Mesodermal cell (in vitro differentiated cells): ENCODE measurements at regions not wholly inside any gene's neighbourhood (a gene's known extent, or its start where the extent isn't known, plus 50 kb on each side); places are given as distances from the start of the nearest gene placed in this dataset.
"Not testable (repeated sequence)": the region's sequence is repeated elsewhere in the genome, so short reads cannot be mapped to it uniquely, and the experiment has no call there.

Experiments
- H3K27ac ChIP-seq: 2 replicates; pipeline ENCODE4 v1.7.0; 2013; ENCODE audit warnings: mild to moderate bottlenecking, low read depth, low read length, moderate library complexity; ENCODE audit not compliant: severe bottlenecking
- H3K36me3 ChIP-seq: 2 replicates; pipeline ENCODE4 v1.7.1; 2013; ENCODE audit warnings: mild to moderate bottlenecking, low read length, moderate library complexity; ENCODE audit not compliant: control insufficient read depth, insufficient read depth
- H3K4me1 ChIP-seq: one replicate; pipeline ENCODE4 v1.7.1; 2013; ENCODE audit warnings: mild to moderate bottlenecking, low read length; ENCODE audit not compliant: insufficient read depth, control insufficient read depth, poor library complexity, severe bottlenecking
- H3K4me3 ChIP-seq: 2 replicates; pipeline ENCODE4 v1.7.0; 2013; ENCODE audit warnings: low read length, control low read depth, mild to moderate bottlenecking; ENCODE audit not compliant: insufficient read depth, poor library complexity, severe bottlenecking; ENCODE audit errors: extremely low read depth
- H3K9me3 ChIP-seq: 2 replicates; pipeline ENCODE4 v1.7.1; 2013; ENCODE audit warnings: mild to moderate bottlenecking, low read length, moderate library complexity; ENCODE audit not compliant: control insufficient read depth
- WGBS, 2 experiments: methylation state at CpG; one replicate each; pipeline ENCODE4 v1.1.5; 2013; ENCODE audit warnings: missing lambda C conversion rate in 2 of 2; ENCODE audit not compliant: insufficient coverage in 2 of 2; 5-methylcytosine and 5-hydroxymethylcytosine counted together

GRCh38 chr10:117492504-117492903, 50.0 kb upstream of the EMX2 start:
- Histone ChIP-seq H3K4me1 (no peaks in the 10 kb centered on the region), H3K9me3 (no peaks in the 10 kb centered on the region), H3K27ac (no peak overlapping the region), H3K4me3 (no peak overlapping the region), H3K36me3 (no peaks in the 10 kb centered on the region)
- WGBS, 2 experiments: 60 to 69% methylated on average over 1 to 3 of the region's 6 CpGs

GRCh38 chr10:117488004-117488403, 54.5 kb upstream of the EMX2 start:
- Histone ChIP-seq H3K4me1 (no peaks in the 10 kb centered on the region), H3K4me3 (no peak overlapping the region)
- WGBS, 2 experiments: 75 to 97% methylated on average over 6 of the region's 7 CpGs

GRCh38 chr10:117486606-117487005, 55.9 kb upstream of the EMX2 start:
- Histone ChIP-seq H3K36me3 (no peaks in the 10 kb centered on the region), H3K27ac (no peak overlapping the region), H3K4me1 (no peaks in the 10 kb centered on the region), H3K9me3 (no peaks in the 10 kb centered on the region), H3K4me3 (no peak overlapping the region)
- no CpG with 5 or more reads among the region's 4 CpGs for WGBS, 2 experiments

More at GRCh38 chr10:117488004-117488403, 54.5 kb upstream of the EMX2 start:
- Histone ChIP-seq H3K9me3 (no peaks in the 10 kb centered on the region), H3K36me3 (no peaks in the 10 kb centered on the region), H3K27ac (no peak overlapping the region)

- Histone ChIP-seq H3K9me3 (no peaks in the 10 kb centered on the region), H3K4me1 (no peaks in the 10 kb centered on the region), H3K36me3 (no peaks in the 10 kb centered on the region), H3K27ac (no peak overlapping the region), H3K4me3 (no peak overlapping the region)
- WGBS, 2 experiments: 95 to 96% methylated on average over 2 to 3 of the region's 5 CpGs
Observed at GRCh38 chr10:117483056-117483590, 59.4 kb upstream of the EMX2 start.

GRCh38 chr10:117481011-117481410, 61.5 kb upstream of the EMX2 start:
- not testable (repeated sequence) for H3K4me1 ChIP-seq, H3K9me3 ChIP-seq, H3K27ac ChIP-seq, H3K4me3 ChIP-seq, H3K36me3 ChIP-seq
- WGBS, 2 experiments: 95 to 100% methylated on average over 2 of the region's 6 CpGs

- no peaks in the 10 kb centered on the region for H3K36me3 ChIP-seq
- no peak overlapping the region for H3K4me3 ChIP-seq
- H3K4me1 ChIP-seq: no peaks in the 10 kb centered on the region
- no peak overlapping the region for H3K27ac ChIP-seq
- no peaks in the 10 kb centered on the region for H3K9me3 ChIP-seq
- WGBS, 2 experiments: 45 to 86% methylated on average over 1 of the region's 1 CpG
Observed at GRCh38 chr10:117480097-117480496, 62.4 kb upstream of the EMX2 start.

GRCh38 chr10:117477961-117478670, 64.4 kb upstream of the EMX2 start:
- Histone ChIP-seq H3K9me3 (no peaks in the 10 kb centered on the region), H3K27ac (no peak overlapping the region), H3K4me1 (no peaks in the 10 kb centered on the region), H3K36me3 (no peaks in the 10 kb centered on the region), H3K4me3 (no peak overlapping the region)
- 71 to 86% methylated on average over 4 to 5 of the region's 5 CpGs for WGBS, 2 experiments

DNA sequence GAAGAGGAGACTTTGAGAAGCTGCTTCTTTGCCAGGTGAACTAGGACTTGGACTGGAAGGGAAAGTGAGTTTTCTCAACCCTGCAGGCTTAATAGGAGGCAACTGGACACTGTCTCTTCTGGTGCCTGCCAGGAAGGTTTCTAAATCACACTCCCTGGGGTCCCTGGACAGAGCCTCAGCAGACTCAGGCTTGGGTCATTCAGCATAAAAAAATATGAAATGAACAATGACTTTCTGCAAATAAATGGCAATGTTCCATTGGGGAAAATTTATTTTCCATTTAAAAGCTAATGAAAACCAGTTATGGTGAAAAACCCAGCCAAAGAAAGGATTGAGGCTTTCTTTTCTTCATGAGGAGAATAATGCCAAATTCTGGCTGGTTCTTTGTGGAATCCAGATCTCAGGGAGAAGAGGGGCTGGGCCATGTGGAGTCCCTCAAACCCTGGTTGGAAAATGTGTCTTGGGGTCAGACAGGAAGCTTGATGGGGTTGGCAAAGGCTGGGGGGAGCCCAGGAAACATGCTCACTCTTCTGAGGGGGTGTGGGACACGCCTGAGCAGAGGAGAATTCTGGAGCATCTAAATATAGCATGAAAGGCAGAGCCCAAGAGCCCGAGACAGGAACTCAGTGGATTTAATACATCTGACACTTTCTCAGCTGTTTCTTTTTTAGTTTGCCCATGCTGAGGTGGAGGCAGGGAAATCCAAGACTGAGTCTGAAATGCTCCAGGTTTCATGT, 65.2 kb upstream of the EMX2 start:
- WGBS, 2 experiments: 80 to 90% methylated on average over 2 of the region's 2 CpGs
- H3K4me3 ChIP-seq: no peak overlapping the region
- H3K36me3 ChIP-seq: no peaks in the 10 kb centered on the region
- no peaks in the 10 kb centered on the region for H3K9me3 ChIP-seq
- no peak overlapping the region for H3K27ac ChIP-seq
- H3K4me1 ChIP-seq: no peaks in the 10 kb centered on the region

- Histone ChIP-seq H3K4me1 (no peaks in the 10 kb centered on the region), H3K27ac (no peak overlapping the region), H3K9me3 (no peaks in the 10 kb centered on the region), H3K4me3 (no peak overlapping the region), H3K36me3 (no peaks in the 10 kb centered on the region)
- WGBS, 2 experiments: 93 to 94% methylated on average over 1 to 2 of the region's 3 CpGs
Observed at GRCh38 chr10:117476716-117477115, 65.8 kb upstream of the EMX2 start.

- no CpG with 5 or more reads among the region's 2 CpGs for whole genome bisulfite sequencing, 2 experiments
- Histone ChIP-seq H3K4me3 (no peak overlapping the region), H3K4me1 (no peaks in the 10 kb centered on the region)
Observed at GRCh38 chr10:117476281-117476680, 66.3 kb upstream of the EMX2 start.

DNA sequence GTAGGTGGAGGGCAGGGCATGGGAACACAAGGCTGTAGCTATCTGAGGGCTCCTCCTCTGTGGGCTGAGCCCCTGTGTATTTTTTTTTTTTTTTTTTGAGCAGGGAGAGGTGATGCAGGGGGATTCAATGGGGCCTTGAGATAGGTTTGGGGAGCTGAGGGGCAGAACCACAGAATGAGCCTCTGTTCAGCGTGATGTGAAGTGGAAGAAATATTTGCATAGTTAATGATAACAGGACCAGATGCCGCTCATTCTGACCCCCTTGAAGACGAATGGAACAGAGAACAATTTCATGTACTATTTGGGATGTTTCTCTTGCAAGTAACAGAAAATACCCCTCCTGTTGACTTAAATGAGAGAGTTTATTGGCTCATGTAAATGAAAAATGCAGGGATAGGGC, 69.7 kb upstream of the EMX2 start:
- Histone ChIP-seq H3K4me1 (no peaks in the 10 kb centered on the region), H3K36me3 (no peaks in the 10 kb centered on the region), H3K4me3 (no peak overlapping the region), H3K27ac (no peak overlapping the region), H3K9me3 (no peaks in the 10 kb centered on the region)
- WGBS, 2 experiments: 90% methylated on average over 2 of the region's 3 CpGs; no CpG with 5 or more reads in 1 of the 2 experiments

More at GRCh38 chr10:117476281-117476680, 66.3 kb upstream of the EMX2 start:
- no peak overlapping the region for H3K27ac ChIP-seq
- no peaks in the 10 kb centered on the region for H3K9me3 ChIP-seq
- no peaks in the 10 kb centered on the region for H3K36me3 ChIP-seq
